Heart left ventricle (tissue), 13 donors: ENCODE measurements at regions not wholly inside any gene's neighbourhood (a gene's known extent, or its start where the extent isn't known, plus 50 kb on each side); places are given as distances from the start of the nearest gene placed in this dataset.

Source experiments
- CTCF ChIP-seq, 12 donors: fragments of 200-600 bp; sonication (generic) in 4 of 12; IDR thresholded peaks; one replicate each; pipeline versions ENCODE4 v1.5.0 to v1.8.0; 2018 to 2022; ENCODE audit warnings: antibody characterized with exemption in 12 of 12, mild to moderate bottlenecking in 5 of 12
- POLR2A ChIP-seq, 2 donors: fragments of 450-650 bp; IDR thresholded peaks; one replicate each; pipeline ENCODE4 v1.6.1; 2017; ENCODE audit warnings: antibody characterized with exemption in 2 of 2, mild to moderate bottlenecking in 2 of 2, moderate library complexity in 2 of 2
- donor health status: ischemic (EF 13 %, LVEDD 7.1; RV severe dilation, severe dysfunction).
- donor health status: DM: no; HTN: yes; CAD: no.
- donor health status: DM: no; HTN: no; CAD: no.
- donor health status: ischemic (EF 25% LVEDD 6.9; RV normal size, moderate dysfunction).
- donor health status: ischemic (EF 25% LVEDD 5.7; RV mildly dilated, moderate dysfunction).
- donor health status: ischemic (EF 35%, LVEDD 5.7; RV mildly dilated, moderate dysfunction).
- donor health status: nonischemic (EF 11% LVEDD 7.7; RV severe dilation, severe dysfunction).
- donor health status: DM: yes; HTN: yes; CAD: no.
- donor health status: PGD.
- donor health status: ischemic (EF 29% LVEDD 5.4; RV normal size, mild dysfunction).
- donor health status: nonischemic (EF 23%, LVEDD 6.1; RV moderate dilation, normal function).

- TF ChIP-seq CTCF (IDR thresholded peaks at IDR 0.05) (no peak), POLR2A (IDR thresholded peaks at IDR 0.05) (no peak)
Observed at GRCh38 chr5:17077440-17078233, 139.8 kb upstream of the BASP1 start.
